ENCODE measurements at regions not wholly inside any gene's neighbourhood (a gene's known extent, or its start where the extent isn't known, plus 50 kb on each side); places are given as distances from the start of the nearest gene placed in this dataset.

GRCh38 chr3:76976996-76977395, 62.9 kb upstream of the ROBO2 start:
- ATAC-seq = no peak
- POLR2A ChIA-PET = no interaction called here

More at GRCh38 chr3:76976996-76977395, 62.9 kb upstream of the ROBO2 start:
- no peaks in the 10 kb centered on the region for H4K20me1 ChIP-seq (replicated peaks; ENCODE audit: control insufficient read depth, insufficient read depth, low read length)
- CTCF ChIA-PET (ENCODE audit: low intra/inter-chr PET ratio) = no interaction called here
- H3K27me3 ChIP-seq (ENCODE audit: control insufficient read depth in 2 of 2, insufficient read depth in 2 of 2, low read length in 2 of 2) = no peaks in the 10 kb centered on the region
- in situ Hi-C loops (cut with MboI) = no loop called here
- BruUV-seq (replicated peaks) = no TSS peak
- no peak overlapping the region for H3K9ac ChIP-seq (ENCODE audit: insufficient read depth in 1 of 2, low read depth in 2 of 2, low read length in 2 of 2)
- no peaks in the 10 kb centered on the region for H3K79me2 ChIP-seq (ENCODE audit: control insufficient read depth, insufficient read depth, low read length)
- DNase-seq (ENCODE audit: extremely low read depth in 1 of 4, low spot score in 3 of 4) (no peak), FAIRE-seq (no peak)
- no peaks in the 10 kb centered on the region for H3K9me1 ChIP-seq (ENCODE audit: control insufficient read depth, insufficient read depth, low read length)
- no peak overlapping the region for H3K4me2 ChIP-seq (ENCODE audit: insufficient read depth, low read length)
- no peak overlapping the region for H2AFZ ChIP-seq (ENCODE audit: low read depth, low read length)
- H3K4me1 ChIP-seq (replicated peaks in 1 of 2; ENCODE audit: control insufficient read depth in 2 of 2, insufficient read depth in 2 of 2, low read length in 2 of 2) = no peaks in the 10 kb centered on the region
- TF ChIP-seq HDAC2 (IDR thresholded peaks at IDR 0.05) = no peak
- no peak for TF ChIP-seq ZNF140 (CRISPR knock-in tag; IDR thresholded peaks at IDR 0.05)
- no peak for TF ChIP-seq SAFB2 (IDR thresholded peaks at IDR 0.05; ENCODE audit: borderline replicate concordance, low read depth, low read length, severe bottlenecking)
- TF ChIP-seq ZNF282 (CRISPR knock-in tag; IDR thresholded peaks at IDR 0.05) = no peak
- TF ChIP-seq, protein P1, sequence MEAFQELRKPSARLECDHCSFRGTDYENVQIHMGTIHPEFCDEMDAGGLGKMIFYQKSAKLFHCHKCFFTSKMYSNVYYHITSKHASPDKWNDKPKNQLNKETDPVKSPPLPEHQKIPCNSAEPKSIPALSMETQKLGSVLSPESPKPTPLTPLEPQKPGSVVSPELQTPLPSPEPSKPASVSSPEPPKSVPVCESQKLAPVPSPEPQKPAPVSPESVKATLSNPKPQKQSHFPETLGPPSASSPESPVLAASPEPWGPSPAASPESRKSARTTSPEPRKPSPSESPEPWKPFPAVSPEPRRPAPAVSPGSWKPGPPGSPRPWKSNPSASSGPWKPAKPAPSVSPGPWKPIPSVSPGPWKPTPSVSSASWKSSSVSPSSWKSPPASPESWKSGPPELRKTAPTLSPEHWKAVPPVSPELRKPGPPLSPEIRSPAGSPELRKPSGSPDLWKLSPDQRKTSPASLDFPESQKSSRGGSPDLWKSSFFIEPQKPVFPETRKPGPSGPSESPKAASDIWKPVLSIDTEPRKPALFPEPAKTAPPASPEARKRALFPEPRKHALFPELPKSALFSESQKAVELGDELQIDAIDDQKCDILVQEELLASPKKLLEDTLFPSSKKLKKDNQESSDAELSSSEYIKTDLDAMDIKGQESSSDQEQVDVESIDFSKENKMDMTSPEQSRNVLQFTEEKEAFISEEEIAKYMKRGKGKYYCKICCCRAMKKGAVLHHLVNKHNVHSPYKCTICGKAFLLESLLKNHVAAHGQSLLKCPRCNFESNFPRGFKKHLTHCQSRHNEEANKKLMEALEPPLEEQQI (IDR thresholded peaks at IDR 0.05) = no peak
- no peak for TF ChIP-seq NCOA6 (IDR thresholded peaks at IDR 0.05)
- no peak for TF ChIP-seq TFAP4 (CRISPR knock-in tag; IDR thresholded peaks at IDR 0.05; ENCODE audit: borderline replicate concordance)
- no peak for TF ChIP-seq RAD21 (CRISPR knock-in tag; conservative IDR thresholded peaks at IDR 0.05 in 1 of 2, IDR thresholded peaks at IDR 0.05 in 1 of 2)
- TF ChIP-seq ZBED1 (IDR thresholded peaks at IDR 0.05) = no peak
- TF ChIP-seq ARID3A (IDR thresholded peaks at IDR 0.05; ENCODE audit: borderline replicate concordance, low read depth, low read length) = no peak
- TF ChIP-seq, protein P2, sequence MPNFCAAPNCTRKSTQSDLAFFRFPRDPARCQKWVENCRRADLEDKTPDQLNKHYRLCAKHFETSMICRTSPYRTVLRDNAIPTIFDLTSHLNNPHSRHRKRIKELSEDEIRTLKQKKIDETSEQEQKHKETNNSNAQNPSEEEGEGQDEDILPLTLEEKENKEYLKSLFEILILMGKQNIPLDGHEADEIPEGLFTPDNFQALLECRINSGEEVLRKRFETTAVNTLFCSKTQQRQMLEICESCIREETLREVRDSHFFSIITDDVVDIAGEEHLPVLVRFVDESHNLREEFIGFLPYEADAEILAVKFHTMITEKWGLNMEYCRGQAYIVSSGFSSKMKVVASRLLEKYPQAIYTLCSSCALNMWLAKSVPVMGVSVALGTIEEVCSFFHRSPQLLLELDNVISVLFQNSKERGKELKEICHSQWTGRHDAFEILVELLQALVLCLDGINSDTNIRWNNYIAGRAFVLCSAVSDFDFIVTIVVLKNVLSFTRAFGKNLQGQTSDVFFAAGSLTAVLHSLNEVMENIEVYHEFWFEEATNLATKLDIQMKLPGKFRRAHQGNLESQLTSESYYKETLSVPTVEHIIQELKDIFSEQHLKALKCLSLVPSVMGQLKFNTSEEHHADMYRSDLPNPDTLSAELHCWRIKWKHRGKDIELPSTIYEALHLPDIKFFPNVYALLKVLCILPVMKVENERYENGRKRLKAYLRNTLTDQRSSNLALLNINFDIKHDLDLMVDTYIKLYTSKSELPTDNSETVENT (CRISPR knock-in tag; IDR thresholded peaks at IDR 0.05) = no peak
- no peak for TF ChIP-seq ATF1 (CRISPR knock-in tag; IDR thresholded peaks at IDR 0.05)
- TF ChIP-seq ATF1 (tag; IDR thresholded peaks at IDR 0.05) = no peak
- TF ChIP-seq CBFB (CRISPR knock-in tag; IDR thresholded peaks at IDR 0.05) = no peak
- TF ChIP-seq PHF20 (IDR thresholded peaks at IDR 0.05; ENCODE audit: partially characterized antibody) = no peak
- H3K4me3 ChIP-seq = no peak overlapping the region
- no peak overlapping the region for H3K27ac ChIP-seq (ENCODE audit: extremely low read depth, low read depth, low read length)
- H3K9me3 ChIP-seq (replicated peaks; ENCODE audit: control insufficient read depth, insufficient read depth, low read depth, low read length) = no peaks in the 10 kb centered on the region
- intact Hi-C loops (cut with micrococcal nuclease) = no loop called here
- no peaks in the 10 kb centered on the region for H3K36me3 ChIP-seq (ENCODE audit: control insufficient read depth, insufficient read depth, low read length)

All from K562 (cell line).